ENCODE measurements at regions not wholly inside any gene's neighbourhood (a gene's known extent, or its start where the extent isn't known, plus 50 kb on each side); places are given as distances from the start of the nearest gene placed in this dataset.
"Not testable (repeated sequence)": the region's sequence is repeated elsewhere in the genome, so short reads cannot be mapped to it uniquely, and the experiment has no call there.

DNA sequence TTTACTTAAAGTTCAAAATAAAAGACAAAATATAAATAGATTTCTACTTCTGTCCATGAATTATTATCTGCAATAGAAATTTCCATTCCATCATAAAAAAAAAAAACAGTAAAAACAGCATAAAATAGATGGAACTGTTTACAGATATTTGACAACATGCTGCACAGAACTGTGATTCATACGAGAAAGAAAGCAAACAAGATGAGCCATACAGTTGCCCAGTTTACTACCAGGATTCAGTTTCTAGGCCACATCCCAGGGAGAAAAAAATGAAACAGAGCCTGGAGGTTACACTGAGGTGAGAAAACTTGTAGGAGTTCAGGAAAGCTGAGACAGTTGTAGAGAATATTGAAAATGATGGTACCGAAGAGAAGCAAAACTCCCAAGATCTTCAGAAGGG lies 1426.9 kb upstream of the ACVR2A start:
- no peak for DNase-seq (ENCODE audit: low read depth, low spot score)

DNA sequence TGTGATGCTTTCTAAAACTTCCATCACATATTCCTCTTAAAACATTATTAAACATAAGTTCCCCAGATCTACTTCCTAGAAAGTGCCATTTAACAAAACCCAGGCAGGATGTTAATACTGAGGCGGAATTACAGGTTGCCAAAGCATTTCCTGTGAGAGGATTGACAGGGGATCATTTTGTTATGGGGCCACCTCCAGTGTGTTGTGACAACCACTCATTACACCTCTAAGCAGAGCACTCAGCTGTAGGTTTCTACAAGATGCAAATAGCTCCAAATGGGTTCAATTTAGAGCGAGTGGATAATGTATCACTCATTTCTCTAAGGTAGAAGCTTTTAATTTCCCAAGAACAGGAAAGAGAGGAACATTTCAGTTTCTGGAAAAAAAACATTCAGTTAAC lies 1429.5 kb upstream of the ACVR2A start:
- peak; percentile 17 for DNase-seq (ENCODE audit: low read depth, low spot score)

DNA sequence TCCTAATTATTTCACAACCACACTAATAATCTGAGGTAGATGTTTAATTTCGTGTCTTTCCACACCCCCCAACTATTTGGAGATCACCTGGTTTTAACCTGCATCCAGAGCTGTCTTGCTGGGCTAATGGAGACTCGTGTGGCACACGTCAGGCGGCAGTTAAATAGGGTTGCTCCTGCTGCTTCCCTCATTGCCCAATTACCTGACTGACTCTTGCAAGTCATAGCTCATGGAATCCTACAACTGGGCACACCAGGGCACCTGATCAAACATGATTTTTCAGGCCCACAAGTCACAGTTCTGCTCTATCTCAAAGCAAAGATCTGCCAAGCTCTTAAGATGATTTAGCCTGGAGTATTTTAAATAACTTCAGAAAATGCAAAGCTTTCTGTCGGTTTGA lies 1430.4 kb upstream of the ACVR2A start:
- DNase-seq (ENCODE audit: low read depth, low spot score) = no peak

DNA sequence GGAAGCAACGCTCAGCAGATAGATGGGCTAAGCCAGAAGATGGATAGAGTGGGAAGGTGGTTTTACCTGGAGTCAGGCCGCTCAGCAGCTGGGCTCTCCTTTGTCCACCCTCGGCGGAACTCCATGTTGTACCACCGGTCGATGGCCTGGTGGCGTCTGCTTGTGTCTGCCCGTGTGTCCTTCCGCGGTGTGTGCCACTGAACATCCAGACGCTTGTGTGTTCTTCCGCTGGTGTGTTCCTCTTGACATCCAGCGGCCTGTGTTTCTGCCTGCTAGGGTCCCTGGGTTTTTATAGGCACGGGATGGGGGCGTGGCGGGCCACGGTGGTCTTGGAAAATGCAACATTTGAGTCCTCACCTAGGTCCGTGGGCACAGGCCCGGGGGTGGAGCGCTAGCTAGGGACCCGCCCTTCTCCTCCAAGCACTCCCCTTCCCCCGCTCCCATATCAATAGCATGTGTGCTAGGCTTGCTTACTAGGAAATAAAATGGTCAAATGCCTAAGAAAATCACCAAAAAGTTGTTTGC lies 1431.7 kb upstream of the ACVR2A start:
- no peak for DNase-seq (ENCODE audit: low read depth, low spot score)

DNA sequence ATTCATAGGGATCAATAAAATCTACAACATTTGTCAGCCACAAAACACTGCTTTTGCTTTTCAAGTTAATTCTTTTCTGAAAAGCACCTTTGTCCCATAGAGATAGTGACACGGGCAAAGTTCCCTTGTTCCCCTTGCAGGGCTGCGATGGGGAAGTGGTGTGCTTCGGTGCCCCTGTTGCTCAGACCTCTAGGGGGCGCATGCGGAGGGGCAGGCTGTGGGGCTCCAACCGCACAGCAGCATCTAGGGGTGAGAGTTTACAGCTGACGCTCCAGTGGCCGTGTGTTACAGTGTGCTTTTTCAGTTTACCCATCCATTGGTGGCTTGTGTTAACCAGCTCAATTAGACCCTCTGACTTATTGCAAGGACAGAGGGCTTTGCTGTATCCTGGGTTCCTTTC lies 1432.2 kb upstream of the ACVR2A start:
- peak; percentile 25 for DNase-seq (ENCODE audit: low read depth, low spot score)

DNA sequence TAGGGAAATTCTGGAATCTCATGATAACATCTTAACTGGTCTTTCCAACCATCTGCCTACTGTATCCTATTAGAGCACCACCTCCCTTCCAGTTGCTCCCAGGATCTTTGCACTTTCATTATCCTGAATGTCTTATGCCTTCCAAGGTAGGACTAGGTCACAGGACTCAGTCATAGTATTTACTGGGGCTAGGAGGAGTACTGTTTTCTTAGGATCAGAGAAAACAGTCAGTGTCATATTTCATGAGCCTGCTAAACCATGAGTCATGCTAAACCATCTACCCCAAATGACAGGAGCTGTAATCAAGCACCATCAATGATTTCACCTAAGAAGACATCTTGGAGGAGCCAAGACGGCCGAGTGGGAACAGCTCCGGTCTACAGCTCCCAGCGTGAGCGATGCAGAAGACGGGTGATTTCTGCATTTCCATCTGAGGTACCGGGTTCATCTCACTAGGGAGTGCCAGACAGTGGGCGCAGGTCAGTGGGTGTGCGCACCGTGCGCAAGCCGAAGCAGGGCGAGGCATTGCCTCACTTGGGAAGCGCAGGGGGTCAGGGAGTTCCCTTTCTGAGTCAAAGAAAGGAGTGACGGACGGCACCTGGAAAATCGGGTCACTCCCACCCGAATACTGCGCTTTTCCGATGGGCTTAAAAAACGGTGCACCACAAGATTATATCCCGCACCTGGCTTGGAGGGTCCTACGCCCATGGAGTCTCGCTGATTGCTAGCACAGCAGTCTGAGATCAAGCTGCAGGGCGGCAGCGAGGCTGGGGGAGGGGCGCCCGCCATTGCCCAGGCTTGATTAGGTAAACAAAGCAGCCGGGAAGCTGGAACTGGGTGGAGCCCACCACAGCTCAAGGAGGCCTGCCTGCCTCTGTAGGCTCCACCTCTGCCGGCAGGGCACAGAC lies 1439.2 kb upstream of the ACVR2A start:
- DNase-seq (ENCODE audit: low read depth, low spot score) = not testable (repeated sequence)

DNA sequence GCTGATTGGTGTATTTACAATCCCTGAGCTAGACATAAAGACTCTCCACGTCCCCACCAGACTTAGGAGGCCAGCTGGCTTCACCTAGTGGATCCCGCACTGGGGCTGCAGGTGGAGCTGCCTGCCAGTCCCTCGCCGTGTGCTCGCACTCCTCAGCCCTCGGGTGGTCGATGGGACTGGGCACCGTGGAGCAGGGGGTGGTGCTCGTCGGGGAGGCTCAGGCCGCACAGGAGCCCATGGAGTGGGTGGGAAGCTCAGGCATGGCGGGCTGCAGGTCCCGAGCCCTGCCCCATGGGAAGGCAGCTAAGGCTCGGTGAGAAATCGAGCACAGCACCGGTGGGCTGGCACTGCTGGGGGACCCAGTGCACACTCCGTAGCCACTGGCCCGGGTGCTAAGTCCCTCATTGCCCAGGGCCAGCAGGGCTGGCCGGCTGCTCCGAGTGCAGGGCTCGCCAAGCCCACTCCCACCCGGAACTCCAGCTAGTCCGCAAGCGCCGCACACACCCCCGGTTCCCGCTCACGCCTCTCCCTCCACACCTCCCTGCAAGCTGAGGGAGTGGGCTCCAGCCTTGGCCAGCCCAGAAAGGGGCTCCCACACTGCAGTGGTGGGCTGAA lies 1441.2 kb upstream of the ACVR2A start:
- not testable (repeated sequence) for DNase-seq (ENCODE audit: low read depth, low spot score)

DNA sequence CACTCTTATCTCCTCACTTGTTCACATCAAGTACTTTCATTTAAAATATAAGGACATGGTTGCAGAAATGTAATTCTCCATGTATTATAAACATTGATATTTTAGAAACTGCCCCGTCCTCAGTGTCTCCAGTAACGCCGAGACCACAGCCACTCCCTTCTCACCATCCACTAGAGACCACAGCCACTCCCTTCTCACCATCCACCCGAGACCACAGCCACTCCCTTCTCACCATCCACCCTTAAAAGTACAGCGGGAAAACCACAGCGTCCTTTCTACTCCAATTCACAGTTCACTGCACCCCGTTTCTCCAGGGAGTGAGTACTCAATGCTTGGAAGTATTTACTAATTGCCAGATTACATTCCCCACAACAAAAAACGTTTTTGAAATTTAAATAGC lies 1452.2 kb upstream of the ACVR2A start:
- no peak for DNase-seq (ENCODE audit: low read depth, low spot score)

DNA sequence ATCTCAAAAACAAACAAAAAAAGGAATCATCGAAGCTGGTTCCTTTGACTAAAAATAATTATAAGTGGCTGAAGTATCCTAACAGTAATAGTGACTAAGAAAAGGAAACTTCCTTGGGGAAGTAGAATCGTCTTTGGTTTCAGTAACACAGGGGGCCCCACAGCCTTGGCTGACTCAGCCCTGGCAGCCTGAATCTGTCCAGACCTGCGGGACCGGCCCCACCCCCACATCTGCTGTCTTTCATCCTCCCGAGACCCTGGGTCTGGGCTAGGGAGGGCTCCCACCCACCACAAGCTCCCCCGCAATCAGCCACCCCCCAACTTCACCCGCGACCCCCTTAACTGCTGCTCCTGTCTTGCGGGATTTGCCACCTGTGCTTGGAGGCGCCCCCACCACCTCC lies 1452.6 kb upstream of the ACVR2A start:
- no peak for DNase-seq (ENCODE audit: low read depth, low spot score)

DNA sequence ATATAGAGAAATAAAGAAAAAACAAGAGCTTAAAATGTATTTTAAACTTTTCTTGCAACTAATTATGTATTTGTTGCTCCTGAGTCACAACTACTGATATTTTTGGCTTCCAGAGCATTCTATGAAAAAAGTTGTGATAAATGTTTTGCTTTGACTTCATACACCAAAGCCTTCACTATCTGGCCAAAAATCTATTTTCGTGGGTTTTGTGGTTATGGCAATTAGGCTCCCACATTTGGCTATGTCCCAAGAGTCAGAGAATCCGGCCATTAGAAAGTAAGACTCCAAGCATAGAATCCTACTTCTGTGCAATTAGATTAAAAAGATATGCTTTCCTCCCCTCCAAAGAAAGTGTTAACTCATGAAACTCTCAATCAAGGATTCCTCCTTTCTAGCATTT lies 1456.1 kb upstream of the ACVR2A start:
- no peak for DNase-seq (ENCODE audit: low read depth, low spot score)

DNA sequence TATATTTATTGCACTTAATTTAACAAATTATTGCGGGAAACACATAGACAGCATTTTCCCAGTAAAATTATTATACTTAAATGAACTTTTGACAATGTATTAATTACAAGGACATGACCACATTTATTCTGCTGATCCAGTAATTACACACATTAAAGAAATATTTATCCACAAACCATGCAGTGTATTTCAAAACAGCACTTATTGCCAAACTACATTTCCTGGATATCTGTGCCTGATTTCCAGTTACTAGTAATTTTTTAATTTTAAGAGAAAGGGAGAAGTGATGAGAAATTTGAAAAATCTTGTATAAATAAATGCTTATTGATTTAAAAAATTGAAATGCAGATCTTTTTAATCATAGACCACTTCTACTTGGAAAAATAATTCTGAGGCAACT lies 1458.7 kb upstream of the ACVR2A start:
- no peak for DNase-seq (ENCODE audit: low read depth, low spot score)

DNA sequence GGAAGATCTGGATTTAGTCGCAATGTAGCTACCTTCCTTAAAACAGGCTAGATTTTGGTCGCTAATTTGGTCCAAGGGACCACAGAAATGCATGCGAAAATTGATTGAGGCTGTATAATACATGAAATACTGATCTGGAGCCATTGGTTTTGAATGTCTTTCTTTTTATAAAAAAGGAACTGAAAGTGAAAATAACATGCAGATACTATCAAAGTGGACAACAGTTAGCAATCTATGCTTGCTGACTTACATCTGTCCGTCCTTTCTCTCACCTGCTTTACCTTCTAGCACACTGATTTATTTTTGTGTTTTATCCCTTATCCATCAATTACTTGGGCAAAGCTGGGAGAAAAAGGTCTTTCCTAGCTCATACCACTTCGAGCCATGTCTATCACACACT lies 1459.8 kb upstream of the ACVR2A start:
- no peak for DNase-seq (ENCODE audit: low read depth, low spot score)

DNA sequence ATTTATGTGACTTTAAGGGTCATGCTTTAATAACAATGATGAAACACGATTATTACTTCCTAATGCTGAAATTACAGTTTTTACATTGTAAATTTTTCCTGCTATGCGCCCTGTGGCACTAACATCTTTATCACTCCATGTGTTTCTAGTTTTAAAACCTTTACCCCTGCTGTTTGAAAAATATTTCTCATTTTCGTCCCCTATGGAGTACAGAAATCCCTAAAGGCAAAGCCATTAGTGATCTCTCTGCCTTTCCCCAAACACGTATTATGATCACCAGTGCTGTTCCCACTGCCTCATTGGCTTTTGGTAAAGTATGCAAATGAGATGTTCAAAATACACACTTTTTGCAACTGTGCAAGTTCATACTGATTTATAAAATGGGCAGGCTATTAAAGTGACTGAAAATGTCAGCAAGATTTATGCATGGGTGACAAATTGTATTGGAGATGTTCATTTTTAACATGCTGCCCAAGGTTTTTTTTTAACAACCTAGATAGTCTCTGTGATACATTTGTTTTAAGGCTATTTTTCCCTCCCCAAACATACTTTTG lies 1468.2 kb upstream of the ACVR2A start:
- DNase-seq (ENCODE audit: low read depth, low spot score) = no peak

DNA sequence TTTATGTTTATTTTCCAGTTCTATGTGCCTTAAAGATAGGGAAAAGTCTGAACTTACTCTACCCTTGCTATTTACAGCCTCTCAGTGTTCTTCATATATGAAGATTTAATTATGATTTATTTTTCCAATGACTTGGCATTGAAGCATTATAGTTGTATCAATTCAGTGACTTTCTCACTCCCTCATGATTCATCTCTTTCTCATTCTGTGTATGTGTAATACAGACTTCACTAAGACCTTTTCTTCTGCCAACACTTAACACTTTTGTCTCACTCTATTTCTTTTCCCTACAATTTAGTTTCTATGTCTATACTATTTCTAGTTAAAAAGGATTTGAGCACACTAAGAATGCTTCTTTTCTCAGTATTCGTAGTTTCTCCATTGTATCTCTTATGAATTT lies 1470.3 kb upstream of the ACVR2A start:
- no peak for DNase-seq (ENCODE audit: low read depth, low spot score)

DNA sequence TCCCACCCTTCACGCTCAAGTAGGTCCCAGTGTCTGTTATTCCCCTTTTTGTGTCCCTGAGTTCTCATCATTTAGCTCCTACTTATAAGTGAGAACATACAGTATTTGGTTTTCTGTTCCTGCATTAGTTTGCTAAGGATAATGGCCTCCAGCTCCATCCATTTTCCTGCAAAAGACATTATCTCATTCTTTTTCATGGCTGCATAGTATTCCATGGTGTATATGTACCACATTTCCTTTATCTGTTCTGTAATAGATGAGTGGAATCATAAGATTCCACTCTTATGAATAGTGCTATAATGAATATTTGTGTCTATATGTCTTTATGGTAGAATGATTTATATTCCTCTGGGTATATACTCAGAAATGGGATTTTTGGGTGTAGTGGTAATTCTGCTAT lies 1473.5 kb upstream of the ACVR2A start:
- not testable (repeated sequence) for DNase-seq (ENCODE audit: low read depth, low spot score)

DNA sequence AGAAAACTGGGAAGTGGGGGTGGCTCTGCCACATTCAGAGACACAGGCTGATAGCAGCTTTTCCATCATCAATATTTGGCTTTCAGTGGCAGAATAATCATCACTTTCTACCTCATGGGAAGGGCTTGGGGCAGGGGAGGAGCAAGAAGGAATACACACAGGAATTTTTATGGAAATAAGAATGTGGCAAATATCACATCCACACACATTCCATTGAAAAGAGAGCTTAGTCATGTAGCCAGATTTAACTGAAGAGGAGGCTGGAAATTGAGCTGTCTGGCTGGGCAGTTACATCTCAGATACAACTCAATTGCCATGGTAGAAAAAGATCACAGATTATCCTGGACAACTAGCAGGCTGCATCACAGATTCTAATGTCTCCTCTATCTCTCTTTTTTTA lies 1474.0 kb upstream of the ACVR2A start:
- no peak for DNase-seq (ENCODE audit: low read depth, low spot score)

DNA sequence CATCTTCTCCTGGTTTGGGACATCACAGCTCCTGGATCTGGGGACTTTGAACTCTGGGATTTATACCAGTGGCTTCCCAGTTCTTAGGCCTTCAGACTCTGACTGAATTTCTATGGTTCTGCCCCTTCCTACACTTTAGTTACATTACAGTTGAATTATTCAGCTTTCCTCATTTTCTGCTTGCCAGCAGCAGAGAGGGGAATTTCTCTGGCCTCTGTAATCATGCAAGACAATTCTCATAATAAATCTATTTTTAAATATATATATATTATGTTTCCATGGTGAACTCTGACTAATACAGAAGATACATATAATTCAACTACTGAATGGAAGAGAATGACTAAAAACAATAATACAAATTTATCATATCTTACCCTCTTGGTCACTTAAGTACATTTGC lies 1478.6 kb upstream of the ACVR2A start:
- no peak for DNase-seq (ENCODE audit: low read depth, low spot score)

DNA sequence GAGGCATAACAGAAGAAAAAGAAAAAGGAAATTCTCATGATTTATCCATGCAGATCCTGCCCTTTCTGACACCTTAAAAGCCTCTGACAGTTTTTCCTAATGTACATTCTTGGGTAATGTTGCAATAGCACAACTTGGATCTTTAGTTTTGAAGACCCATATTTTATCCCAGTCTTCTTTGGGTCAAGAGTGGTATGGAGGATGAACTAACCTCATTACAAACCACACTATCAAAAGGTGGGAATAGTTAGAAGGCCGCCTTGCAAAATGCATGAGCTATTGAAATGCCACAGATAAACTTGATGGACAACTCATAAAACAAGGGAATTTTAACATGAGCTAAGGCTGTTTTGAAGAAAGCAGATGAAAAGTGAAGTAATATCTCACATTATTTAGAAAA lies 1479.8 kb upstream of the ACVR2A start:
- DNase-seq (ENCODE audit: low read depth, low spot score) = no peak

DNA sequence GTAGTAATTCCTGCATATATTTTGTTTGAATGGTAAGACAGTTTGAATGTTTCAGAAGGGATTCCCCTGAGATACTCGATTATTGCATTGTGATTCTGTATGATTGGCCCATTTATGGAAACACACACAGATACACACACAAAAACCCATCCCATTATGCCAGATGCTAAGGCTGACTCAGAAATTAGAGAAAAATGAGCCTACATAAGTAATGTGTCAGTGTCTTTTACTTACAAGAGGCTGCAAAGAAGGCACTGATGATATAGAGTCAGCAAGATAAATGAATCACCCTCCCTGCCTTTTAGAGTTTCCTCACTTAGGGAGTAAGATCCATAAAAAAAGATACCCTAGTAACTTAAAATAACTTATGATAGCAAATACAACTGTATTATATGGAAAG lies 1481.1 kb upstream of the ACVR2A start:
- DNase-seq (ENCODE audit: low read depth, low spot score) = no peak

DNA sequence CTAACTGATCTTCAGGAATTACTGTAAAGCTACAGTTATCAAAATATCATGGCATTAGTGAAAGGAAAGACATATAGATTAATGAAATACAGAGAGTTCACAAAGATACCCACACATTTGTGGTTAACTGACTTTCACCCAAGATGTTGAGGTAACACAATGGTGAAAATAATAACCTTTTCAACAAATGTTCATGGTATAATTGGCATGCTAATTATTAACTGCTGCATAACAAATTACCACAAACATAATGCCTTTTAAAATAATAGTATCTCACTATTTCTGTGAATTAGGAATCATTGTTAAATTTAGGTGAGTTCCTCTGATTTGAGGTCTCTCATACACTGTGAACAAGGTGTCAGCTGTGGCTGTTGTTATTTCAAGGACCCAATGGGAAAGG lies 1493.1 kb upstream of the ACVR2A start:
- no peak for DNase-seq (ENCODE audit: low read depth, low spot score)

DNA sequence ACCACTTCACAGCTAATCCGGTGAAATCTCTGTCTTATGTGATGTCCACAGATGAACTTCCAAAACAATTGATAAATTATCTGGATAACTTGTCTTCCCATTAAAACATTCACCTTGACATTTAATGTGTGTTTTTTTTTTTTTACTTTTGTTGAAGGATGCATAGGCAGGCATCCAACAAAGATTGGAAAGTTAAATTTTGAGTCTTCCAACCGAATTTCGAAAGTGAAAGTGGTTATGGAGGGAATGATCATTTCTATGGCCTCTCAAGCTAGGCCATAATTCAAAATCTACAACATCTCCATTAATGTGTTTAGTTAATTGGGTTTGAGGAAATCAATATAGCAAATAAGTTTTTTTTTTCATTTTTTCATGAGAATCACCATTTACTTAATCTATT lies 1495.5 kb upstream of the ACVR2A start:
- DNase-seq (ENCODE audit: low read depth, low spot score) = no peak

DNA sequence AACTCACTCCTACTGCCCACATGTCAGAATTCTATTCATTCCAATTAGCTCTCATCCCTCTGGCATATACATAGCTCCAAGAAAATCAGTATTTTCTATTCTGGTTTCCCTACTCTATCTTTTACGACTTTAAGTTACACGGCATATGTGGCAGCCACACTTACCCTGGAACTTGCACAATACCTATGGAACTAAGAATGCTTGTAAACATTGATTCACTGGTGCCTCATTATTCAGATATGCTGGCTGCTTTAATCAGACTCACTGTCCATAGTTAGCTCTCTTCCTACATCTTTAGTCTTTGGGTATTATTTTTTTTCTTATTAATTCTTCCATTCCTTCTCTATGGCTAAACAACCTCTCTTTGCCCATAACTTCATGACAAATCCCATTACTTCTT lies 1519.9 kb upstream of the ACVR2A start:
- no peak for DNase-seq (ENCODE audit: low read depth, low spot score)

DNA sequence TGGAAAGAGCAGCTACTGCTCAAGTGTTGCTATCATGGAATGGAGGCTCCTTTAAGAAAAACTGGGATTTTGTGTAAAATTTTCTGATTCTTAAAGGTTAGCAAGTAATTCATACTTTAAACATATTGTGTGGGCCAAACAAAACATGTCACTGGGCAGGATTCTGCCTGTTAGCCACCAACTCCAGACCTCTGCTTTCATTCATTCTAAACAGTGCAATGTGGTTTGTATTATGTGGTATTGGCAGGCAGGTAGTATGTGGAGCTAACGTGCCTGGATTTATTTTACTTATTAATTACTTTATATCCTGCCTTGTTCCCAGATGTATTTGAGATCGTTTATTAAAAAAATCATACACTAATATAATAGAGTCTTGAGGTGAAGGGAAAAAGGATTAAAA lies 1521.3 kb upstream of the ACVR2A start:
- DNase-seq (ENCODE audit: low read depth, low spot score) = no peak
